ENCODE measurements at regions not wholly inside any gene's neighbourhood (a gene's known extent, or its start where the extent isn't known, plus 50 kb on each side); places are given as distances from the start of the nearest gene placed in this dataset.

DNA sequence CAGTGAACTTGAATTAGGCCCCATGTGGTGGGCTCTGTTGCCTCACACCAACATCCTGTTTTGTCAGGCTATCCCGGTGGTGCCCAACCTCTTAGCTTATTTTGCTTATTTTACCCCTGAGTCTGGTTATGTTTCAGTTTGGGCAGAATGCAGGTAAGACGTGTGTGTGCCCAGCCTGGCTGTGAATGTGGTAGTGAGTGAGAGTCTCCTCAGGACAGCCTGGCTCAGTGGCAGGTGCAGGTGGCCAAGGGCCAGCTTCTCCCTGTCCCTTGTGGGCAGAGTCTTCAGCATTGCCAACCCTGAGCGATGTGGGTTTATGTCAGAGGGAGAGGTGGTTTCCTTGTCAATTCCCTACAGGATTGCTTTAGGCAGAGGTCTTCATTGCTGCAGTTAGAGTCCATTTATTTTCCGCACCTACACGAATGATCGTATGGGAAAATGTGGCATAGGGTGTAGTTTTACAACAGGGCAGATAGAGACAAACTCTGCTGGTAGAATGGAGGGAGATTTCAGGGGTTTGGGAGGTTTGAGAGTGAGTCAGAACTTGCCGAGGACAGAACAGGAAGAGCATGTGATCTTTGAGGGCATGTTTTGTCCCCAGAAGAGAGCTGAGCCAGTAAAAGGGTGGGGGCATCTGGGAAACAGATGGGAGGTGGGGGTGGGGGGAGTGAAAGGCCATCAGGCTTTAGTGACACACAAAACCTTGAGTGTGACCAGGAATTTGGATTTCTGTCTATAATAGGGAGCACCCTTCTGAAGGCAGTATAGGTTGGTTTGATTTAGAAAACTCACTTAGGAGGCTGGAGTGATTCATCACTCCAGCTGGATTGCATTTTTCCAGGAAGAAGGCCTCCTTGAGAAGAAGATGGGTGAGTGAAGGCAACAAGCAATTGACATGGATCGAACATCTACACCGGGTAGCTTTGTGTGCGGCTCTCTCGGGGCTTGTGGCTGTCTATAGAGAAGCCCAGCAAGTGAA lies 156.2 kb upstream of the CELF4 start:
- TF ChIP-seq, protein P1, sequence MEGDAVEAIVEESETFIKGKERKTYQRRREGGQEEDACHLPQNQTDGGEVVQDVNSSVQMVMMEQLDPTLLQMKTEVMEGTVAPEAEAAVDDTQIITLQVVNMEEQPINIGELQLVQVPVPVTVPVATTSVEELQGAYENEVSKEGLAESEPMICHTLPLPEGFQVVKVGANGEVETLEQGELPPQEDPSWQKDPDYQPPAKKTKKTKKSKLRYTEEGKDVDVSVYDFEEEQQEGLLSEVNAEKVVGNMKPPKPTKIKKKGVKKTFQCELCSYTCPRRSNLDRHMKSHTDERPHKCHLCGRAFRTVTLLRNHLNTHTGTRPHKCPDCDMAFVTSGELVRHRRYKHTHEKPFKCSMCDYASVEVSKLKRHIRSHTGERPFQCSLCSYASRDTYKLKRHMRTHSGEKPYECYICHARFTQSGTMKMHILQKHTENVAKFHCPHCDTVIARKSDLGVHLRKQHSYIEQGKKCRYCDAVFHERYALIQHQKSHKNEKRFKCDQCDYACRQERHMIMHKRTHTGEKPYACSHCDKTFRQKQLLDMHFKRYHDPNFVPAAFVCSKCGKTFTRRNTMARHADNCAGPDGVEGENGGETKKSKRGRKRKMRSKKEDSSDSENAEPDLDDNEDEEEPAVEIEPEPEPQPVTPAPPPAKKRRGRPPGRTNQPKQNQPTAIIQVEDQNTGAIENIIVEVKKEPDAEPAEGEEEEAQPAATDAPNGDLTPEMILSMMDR (IDR thresholded peaks at IDR 0.05): no peak
- TF ChIP-seq EZH2 (IDR thresholded peaks at IDR 0.05): no peak
- no peak for TF ChIP-seq EZH2phosphoT487 (IDR thresholded peaks at IDR 0.05)
